NCI-H2227 treated with DMSO at 0.1 percent for 48 hours (cell line): ENCODE measurements at regions not wholly inside any gene's neighbourhood (a gene's known extent, or its start where the extent isn't known, plus 50 kb on each side); places are given as distances from the start of the nearest gene placed in this dataset.
"Not testable (repeated sequence)": the region's sequence is repeated elsewhere in the genome, so short reads cannot be mapped to it uniquely, and the experiment has no call there.

ENCODE experiments used
- DNase-seq: peaks from one replicate; lab custom pipeline; 2025; lab: John Stamatoyannopoulos, UW

DNA sequence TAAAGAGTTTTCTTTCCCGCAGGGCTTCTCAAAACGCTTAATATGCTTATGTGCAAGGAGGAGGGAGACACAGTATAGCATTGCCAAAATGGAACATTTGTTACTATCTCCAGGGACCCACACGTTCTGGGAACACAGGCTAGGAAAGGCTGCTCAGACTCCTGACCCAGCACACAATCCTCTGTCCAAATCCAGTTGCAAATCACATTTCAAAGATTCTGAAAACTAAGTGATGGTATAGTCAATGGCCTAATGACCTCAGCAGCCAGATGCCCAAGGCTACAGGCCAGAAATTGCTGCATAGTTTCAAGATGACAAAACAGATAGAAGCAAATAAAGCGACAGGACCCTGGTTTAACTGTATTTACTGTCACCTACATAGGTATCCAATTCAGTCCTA is 97.0 kb upstream of the GRIP1 start:
- no peak for DNase-seq

DNA sequence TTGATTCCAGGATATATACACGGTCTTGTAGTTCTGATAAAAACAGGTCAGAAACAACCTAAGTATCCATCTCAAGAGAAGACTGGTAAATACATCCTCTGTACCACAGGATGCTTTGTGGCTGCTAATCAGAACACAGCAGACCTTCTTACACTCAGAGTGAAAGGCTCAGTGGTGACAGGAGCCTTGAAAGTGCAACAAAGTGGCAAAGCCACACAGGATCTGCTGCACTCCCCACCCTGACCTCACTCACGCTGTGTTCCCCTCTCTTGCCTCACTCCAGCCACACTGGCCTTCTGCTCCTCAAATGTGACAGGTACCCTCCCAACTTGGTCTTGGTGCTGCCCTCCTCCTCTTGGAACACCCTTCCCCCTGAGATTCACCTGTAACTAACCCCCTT is 98.1 kb upstream of the GRIP1 start:
- no peak for DNase-seq

DNA sequence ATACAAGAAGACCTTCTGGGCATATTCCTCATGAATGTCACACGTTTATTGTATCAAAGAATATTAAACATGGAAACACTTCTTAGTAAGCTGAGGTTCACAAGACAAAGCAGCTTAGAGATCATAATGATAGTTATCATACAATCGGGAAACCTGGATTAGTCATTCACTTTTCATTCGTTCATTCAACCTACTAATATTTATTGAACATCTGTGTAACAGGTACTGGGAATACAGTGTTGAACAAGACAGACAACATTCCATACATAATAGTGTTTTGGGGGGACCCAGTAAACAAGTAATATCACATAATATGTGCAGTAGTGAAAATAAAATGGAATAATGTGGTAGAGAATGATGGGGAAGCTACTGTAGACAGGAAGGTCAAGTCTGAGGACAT is 100.6 kb upstream of the GRIP1 start:
- no peak for DNase-seq

DNA sequence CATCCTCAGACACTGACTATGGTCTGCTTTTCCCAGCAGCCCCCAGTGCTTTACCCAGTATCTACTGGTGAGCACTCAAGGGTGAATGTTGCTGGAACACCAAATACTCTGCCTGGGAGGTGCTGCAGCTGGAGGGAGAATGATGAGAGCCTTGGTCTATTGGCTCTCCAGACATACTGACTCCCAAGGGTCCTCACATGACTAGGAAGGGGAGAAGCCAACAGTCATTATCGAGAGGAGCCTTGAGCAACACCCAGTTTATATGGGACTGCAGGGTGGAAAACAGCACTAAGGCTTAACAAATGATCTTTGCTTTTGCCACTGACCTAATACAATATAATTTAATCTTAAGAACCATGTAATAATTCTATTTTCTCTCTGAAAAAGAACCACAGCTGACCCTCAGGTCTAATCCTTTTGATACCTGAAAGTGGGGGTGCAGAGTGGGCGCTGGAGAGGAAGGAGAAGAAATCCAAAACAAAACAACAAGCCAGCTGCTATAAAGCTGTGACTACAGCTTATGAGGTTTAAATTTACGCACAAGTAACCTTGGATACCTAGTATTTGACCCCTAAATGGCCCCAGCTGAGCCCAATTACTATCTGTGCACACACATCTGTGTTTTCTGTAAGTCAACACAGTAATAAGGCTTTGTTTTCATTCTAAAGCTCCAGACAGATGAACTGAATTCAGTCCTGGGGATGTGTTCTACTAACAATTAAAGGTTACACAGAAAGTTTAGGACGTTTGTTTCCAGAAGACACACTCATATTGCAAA is 107.8 kb upstream of the GRIP1 start:
- DNase-seq: peak; percentile 34

DNA sequence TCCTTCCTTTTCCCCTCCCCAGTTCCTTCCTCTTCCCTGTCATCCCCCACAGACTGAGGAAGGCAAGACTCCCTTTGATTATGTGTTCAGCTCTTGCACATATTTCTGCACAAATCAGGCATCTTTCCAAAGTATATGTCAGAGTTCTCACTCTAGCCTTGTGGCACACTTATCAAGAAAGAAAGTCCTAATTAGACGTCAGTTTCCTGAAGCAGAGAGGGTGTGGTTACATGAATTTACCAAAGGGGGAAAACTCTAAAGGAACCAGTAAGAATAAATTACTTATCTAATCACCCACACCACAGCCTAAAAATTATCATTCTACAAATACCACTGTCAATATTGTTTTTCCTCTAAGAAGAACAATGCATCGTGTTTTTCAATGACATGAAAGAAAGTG is 120.7 kb upstream of the GRIP1 start:
- no peak for DNase-seq

DNA sequence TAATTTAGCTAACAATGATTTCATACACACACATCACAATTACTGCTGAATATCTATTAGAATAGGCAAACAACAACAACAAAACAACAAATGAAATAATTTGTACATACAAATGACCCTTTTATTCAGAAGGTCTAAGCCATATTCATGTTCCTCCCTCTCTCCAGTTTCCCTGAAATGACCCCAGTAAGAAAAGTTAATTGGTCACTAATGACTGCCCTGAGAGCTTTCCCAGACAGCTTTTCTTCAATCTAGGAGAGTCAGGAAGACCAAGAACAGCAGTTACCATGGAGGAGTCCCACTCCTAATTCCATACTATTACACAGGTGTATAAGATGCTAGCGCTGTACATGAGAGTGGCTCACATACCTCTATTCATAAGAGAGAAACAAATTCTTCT is 121.2 kb upstream of the GRIP1 start:
- no peak for DNase-seq

DNA sequence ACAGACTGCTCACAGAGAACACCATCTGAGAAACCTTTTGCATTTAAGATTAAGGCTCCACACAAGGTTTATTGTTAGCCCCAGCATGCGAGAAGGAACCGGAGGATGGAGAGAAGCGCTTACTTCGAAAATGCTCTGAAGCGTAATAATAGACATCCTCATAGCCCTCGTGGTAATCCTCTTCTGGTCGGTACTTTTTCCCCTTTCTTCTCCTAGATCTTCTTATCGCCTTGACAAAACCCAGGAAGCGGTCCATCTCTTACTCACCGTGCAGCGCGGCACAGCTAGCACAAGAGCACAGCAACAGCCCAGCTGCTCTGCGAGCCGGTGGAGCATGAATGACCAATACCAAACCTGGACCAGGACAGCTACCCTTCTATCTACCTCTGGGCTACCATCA is 125.1 kb upstream of the GRIP1 start:
- DNase-seq: peak; percentile 10

DNA sequence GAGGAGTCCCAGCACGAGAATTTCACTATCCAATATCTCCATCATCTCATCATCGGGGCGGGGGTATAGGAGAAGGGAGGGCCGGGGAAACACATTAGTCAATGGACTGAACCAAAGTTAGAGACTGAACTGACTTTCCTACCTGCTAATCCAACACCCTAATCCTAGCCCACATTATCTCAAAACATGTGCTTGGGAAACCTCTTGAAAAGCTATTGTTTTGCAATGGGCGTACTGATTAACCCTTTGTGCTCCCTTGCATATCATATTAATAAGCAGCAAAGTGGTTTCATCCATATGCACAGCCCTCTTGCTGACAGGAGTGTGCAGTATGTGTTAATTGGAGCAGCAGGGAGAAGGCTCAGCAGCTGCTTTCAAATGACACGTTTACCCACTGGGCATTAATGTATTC is 125.7 kb upstream of the GRIP1 start:
- DNase-seq: peak; percentile 71

DNA sequence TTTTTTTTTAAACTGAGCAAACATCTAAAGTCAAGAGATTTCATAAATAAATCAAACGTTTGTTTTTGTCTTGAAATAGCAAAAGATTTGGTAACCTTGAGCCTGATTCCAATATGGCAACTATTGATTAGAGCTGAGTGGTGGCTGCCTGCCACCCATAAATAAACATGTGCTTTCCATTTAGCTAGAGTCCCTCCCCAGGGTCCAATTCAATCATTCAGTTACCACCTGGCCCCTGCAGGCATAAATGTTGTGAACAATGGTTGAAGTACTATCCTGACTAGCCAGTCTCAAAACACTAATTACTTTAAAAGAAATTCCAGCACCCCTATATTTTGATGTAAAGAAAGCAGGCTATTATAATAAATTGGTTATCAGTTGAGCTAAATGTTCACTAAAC is 129.7 kb upstream of the GRIP1 start:
- no peak for DNase-seq

DNA sequence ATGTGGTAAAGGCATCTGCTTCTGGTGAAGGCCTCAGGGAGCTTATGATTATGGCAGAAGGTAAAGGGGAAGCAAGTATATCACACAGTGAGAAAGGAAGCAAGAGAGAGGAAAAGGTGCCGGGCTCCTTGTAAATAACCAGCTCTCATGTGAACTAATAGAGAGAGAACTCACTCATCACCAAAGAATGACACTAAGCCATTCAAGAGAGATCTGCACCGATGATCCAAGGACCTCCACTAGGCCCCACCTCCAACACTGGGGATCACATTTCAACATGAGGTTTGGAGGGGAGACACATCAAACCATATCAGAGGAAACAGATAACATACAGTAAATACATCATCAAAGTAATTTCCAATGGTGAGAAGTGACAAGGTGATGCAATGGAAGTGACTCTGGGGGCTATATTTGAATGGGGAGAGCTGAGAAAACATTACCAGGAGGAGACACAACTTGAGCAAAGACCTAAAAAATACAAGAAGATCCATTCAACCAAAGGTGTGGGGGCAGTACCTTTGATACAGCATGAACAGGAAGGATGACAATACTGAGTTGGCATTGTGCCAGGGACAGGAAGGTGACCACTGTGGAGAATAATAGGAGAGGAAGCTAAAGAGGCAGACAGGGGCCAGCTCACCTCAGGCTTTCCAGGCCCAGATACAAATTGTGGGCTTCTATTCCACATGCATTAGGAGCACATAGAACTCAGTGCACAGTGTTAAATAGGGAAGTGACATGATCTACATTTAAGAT is 134.4 kb upstream of the GRIP1 start:
- no peak for DNase-seq

DNA sequence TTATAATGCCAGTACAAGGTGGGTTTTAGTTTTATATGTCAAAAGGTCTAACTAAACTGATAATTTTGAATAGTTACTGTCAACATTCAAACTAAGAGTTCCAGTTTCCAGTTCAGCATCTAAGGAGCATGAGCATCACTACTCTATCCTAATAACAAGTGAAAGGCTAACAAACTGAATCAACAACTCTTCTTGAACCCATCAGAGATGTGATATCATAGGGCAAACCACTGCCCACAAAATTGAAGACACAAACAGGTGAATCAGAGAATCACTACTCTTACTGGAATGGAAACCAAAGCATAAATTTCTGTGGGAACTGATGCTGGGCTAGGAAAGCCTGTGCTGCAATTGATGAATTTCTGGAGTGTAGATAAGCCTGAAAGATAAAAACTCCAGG is 140.7 kb upstream of the GRIP1 start:
- no peak for DNase-seq

DNA sequence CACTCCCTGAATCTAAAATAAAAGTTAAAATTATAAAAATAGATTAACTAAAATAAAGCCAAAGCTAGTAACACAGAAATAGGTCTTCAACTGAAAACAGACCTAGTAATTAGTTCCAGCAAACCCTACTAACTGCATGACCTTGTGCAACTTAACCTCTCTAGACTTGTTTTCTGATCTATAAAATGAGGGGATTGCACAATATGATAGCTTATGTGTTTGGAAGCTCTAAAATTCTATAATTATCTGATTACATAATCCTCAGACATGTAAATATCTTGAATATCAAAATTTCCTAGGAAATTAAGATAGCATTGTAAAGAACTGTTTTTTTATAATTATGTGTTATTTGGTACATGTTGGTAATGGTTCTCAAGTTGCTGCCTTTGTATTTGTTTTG is 144.1 kb upstream of the GRIP1 start:
- DNase-seq: no peak

DNA sequence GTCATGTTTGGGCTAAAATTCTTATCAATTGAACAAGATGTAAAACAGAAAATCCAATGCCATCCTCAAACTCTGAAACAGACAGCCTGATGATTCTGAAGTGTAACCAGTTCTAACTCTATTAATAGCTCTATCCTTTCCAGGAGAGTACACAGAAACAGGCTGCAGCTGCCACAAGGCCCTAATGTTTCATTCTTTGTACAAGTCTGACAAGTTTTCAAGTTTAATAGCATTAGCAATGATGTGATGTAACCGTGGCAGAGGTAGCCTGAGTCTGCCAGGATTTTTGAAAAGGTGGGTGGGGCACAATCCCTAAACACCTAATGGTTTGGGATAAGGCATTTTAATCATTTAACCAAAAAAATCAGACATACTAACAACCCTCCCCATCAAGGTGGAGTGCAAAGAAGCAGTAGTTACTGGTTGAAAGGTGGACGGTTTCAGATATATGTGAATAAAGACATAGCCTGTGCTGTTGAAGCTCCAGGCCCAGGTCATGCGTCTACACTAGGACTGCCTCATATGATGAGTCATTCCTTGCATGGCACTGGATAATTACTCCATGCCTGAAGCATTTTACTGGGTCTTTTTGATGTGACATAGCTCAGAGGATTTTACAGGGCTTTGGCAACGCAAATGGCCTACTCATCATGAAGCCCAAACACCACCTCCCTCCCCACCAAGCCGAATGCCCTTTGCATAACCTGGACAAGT is 145.1 kb upstream of the GRIP1 start:
- peak; percentile 8 for DNase-seq

DNA sequence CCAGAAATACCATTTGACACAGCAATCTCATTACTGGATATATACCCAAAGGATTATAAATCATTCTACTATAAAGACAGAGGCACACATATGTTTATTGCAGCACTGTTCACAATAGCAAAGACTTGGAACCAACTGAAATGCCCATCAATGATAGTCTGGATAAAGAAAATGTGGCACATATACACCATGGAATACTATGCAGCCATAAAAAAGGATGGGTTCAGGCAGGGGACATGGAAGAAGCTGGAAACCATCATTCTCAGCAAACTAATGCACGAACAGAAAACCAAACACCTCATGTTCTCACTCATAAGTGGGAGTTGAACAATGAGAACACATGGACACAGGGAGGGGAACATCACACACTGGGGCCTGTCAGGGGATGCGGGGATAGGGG is 147.0 kb upstream of the GRIP1 start:
- DNase-seq: not testable (repeated sequence)

DNA sequence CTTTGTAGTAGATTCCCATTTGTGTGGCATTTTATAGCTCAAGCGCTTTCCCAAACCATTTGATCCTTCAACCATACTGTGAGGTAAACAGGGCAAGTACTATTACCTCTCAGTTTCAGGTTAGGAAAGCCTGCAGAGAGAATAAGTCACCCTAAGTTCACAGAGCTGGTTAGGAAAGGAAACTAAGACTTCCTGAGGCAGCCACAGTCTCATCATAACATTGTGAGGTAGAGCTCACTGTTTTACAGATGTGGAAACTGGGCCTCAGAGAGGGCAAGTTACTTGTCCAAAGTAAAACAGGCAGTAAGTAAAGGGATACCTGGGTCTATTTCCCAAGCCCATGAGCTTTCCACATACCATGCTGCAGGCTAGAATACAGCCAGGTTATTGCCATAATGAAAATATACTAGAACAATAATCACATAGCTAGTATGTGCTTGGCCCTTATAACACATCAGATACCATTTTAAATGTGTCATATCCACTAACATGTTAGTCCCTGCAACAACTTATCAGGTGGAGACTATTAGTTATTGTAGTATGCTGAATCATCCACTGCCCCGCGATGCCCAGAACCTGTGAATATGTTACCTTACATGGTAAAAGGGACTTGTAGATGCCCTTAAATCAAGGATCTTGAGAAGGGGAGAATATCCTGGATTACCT is 150.9 kb upstream of the GRIP1 start:
- no peak for DNase-seq

DNA sequence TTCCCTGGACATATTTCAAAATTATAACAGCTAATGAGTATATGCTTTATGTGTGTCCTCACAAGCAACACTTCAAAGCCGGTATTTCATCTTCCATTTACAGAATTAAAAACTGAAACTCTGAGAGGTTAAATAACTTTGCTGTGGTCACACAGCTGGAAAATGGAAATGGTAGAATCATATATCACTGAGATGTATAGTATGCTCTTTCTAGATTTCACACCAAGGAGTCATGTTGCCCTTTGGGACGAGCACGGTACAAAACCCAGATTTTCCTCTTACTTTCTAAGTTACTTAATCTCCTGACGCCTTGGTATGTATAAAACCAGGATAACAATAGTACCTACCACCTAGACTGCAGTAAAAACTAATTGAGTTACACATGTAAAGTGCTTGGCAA is 152.6 kb upstream of the GRIP1 start:
- DNase-seq: no peak

DNA sequence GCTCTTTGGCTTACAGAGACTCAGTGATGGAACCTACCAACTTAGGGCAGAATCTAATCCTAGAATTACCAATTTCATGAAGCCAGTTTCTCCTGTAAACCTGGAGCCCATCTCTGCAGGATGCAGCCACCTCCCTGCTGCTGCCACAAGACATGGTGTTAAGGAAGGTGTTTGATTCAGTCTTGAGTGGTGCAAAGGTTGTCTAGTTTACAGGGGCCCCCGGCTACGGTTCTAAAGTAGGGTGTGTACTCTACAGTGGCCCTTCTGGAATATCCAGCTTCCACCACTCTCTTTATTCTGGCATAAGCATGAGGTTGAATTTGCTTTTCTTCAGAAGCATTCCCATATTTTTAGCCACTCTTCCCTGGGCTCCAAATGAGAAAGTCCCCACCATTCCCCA is 154.1 kb upstream of the GRIP1 start:
- DNase-seq: no peak

DNA sequence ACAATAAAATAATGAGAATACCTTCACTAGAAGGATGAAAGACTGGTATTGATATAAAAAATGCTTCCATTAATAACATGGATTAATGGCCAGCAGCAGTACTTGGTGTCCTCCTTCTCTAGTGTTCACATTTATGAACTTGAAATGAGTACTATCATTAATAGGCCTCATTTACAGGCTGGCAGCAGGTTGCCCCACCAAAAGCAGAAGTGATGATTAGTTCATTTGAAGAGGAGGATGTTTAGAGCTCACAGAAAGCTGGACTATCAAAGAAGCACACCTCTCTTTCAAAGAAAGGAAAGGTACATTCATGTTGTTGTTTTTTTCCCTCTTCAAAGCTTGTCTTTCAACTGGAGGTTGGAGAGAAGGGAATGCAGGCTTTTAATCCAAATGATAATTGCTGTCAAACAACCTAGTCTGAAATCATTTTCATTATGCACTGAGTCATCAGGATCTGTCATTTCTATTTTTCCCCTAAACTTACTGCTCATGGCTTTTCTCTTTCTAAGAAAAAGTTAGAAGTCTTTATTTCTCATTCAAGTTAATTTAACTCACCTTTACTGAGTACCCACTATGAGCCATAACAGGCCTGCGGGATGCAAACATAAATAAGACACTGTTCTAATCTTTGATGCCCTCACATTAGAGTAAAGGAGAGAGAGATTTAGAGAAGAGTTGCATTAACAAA is 157.9 kb upstream of the GRIP1 start:
- no peak for DNase-seq

DNA sequence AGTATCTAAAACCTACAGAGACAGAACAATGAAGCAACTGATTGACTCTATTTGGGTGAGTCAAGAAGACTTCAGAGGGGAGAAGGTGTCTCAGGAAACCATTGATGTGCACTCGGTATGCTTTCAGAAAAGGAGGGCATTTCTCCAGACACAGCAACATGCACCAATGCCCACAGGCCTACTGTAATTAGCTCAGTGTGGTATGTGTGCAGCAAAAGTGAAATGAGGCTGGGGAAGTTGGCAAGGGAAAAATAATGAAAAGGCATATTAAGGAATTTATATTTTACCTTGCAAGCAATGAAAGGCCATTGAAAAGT is 158.4 kb upstream of the GRIP1 start:
- DNase-seq: no peak

DNA sequence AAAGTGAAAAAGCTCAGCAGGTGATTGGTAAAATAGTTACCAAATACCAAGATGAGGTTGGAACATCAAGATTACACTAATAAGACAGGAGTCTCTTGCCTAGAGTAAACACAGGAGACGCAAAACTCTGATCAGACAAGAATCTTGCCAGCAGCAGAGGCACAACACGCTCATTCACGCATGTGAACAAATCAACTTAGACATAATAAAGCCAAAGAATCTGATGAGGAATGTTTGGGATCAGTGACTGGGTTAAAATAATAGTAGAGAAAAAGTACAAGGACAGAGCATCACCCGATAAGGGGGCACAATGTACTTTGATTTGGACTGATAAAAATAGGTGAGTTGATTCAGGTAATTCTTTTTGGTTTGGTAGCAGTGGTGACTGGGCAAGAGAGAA is 159.5 kb upstream of the GRIP1 start:
- no peak for DNase-seq

DNA sequence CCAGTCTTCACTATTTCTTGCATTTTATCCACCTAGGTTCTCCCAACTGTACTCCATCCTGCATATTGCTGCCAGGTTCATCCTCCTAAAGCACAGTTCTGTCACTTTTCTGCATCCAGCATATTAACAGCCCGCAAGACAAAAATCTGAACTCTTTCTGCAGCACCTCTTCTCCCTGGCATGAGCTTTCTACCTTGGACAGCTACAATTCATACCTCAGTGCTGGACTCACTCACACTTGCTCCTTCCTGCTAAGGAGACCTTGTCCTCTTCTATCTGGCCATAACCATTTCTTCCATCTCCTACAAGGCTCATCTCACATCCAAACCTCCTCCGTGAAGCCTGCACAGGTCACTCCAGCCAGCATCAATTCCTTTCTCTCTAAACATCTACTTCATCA is 170.1 kb upstream of the GRIP1 start:
- DNase-seq: no peak

DNA sequence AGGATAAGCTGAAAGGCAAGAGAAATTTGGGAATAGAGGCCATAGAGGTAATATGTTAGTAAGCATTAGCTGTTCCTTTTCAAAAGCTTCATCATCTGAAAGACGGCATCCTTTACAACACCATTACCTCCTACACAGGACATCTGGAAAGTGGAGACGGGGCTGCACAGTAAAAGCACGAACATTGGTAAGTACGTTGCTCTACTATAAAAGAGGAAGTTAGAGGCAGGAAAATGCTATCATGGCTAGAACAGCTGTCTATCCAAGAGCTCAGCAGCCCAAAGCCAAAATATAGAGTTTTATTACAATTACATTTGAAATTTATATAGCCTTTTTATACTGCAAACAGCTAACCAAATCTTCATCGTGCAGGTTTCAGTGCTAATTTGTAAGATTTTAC is 172.3 kb upstream of the GRIP1 start:
- no peak for DNase-seq
